ENCODE measurements at regions not wholly inside any gene's neighbourhood (a gene's known extent, or its start where the extent isn't known, plus 50 kb on each side); places are given as distances from the start of the nearest gene placed in this dataset.

DNA sequence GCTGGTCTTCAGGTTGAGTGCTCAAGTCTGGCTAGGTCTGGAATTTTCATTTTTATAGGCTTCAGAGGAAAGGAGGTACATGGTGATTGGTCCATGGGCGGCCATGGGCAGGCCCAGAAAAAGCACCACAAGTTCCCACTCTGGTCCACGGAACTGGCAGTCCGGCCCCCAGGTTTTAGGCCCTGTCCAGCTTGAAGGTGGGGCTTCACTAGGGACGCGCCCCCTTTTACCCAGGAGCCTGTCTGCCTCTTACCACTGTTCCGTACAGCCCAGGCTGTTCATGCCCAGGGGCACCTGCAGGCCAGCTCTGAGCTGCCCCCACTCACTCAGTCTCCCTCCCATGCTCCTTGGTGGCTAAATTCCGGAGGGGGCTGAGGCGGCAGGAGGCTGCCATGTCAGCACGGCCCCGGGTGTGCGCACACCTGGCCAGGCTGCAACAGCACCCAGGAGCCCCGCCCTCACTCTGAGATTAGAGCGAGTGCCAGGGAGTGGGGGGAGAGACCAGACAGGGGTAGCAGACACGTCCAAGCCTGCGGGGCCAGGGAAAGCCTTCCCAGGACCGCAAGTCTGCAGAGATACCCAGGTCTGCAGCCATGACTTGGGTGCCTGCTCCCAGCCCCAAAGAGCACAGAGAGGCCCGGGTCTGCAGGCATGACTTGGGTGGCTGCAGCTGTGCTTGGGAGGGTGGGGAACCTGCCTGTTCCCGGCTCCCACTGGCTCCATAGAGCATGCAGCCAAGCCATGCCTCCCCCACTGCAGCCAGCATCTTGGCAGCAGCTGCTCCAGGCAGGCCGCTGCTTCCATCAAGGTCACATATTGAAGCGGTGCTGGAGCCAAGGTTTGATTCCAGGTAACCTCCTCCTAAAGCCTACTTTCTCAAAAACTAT lies 390.2 kb upstream of the SGCD start:
- Histone ChIP-seq H3K27ac (no peak overlapping the region), H3K4me1 (no peaks in the 10 kb centered on the region), H3K4me3 (replicated peaks in 1 of 3) (no peak overlapping the region), H3K36me3 (no peaks in the 10 kb centered on the region), H3K27me3 (no peaks in the 10 kb centered on the region), H3K9me3 (no peaks in the 10 kb centered on the region)
- intact Hi-C loops (cut with DNase I): no loop called here
- DNase-seq: no peak
- 84% methylated on average over 11 to 20 of the region's 20 CpGs for WGBS, 2 donors
- TF ChIP-seq, protein P1, sequence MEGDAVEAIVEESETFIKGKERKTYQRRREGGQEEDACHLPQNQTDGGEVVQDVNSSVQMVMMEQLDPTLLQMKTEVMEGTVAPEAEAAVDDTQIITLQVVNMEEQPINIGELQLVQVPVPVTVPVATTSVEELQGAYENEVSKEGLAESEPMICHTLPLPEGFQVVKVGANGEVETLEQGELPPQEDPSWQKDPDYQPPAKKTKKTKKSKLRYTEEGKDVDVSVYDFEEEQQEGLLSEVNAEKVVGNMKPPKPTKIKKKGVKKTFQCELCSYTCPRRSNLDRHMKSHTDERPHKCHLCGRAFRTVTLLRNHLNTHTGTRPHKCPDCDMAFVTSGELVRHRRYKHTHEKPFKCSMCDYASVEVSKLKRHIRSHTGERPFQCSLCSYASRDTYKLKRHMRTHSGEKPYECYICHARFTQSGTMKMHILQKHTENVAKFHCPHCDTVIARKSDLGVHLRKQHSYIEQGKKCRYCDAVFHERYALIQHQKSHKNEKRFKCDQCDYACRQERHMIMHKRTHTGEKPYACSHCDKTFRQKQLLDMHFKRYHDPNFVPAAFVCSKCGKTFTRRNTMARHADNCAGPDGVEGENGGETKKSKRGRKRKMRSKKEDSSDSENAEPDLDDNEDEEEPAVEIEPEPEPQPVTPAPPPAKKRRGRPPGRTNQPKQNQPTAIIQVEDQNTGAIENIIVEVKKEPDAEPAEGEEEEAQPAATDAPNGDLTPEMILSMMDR (IDR thresholded peaks at IDR 0.05): no peak
- TF ChIP-seq POLR2A (IDR thresholded peaks at IDR 0.05): no peak

DNA sequence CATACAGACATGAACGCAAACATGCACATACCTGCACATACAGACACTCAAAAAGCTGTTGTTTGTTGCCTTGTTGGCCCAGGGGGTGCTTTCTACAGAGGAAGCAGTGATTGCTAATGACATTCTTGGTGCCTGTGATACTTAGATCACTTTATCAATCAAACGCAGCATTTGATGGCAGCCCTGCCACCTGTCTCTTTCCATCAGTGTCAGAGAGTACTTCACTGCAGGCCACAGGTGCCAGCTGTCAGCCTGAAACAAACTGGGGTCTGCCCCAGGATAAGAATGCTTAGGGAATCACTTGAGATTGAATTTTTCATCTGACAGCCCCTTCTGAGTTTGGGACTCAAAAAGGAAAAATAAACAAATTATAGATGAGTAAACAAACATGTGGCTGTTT lies 388.9 kb upstream of the SGCD start:
- H3K4me1 ChIP-seq: no peaks in the 10 kb centered on the region
- no peak overlapping the region for H3K27ac ChIP-seq
- intact Hi-C loops (cut with DNase I): no loop called here
- DNase-seq: no peak
- no peaks in the 10 kb centered on the region for H3K27me3 ChIP-seq
- H3K36me3 ChIP-seq: no peaks in the 10 kb centered on the region
- 80 to 88% methylated on average over 2 of the region's 2 CpGs for WGBS, 2 donors
- H3K4me3 ChIP-seq (replicated peaks in 1 of 3): no peak overlapping the region
- no peak for TF ChIP-seq POLR2A (IDR thresholded peaks at IDR 0.05)
- TF ChIP-seq, protein P1 (IDR thresholded peaks at IDR 0.05): no peak
- no peaks in the 10 kb centered on the region for H3K9me3 ChIP-seq

DNA sequence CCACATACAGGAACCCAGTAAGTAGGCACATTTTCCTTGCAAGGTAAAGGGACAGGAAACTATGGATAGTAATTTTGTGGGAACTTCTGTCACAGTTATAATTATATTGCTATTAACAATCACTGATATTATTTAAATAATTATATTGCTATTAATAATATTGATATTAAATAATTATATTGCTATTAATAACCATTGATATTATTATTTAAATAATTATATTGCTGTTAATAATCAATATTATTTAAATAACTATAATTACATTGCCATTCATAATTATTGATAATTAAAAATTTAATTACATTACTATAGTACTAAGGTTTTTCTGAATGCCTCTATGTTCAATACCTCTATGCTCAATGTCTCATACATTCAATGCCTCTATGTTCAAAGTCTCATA lies 385.6 kb upstream of the SGCD start:
- Histone ChIP-seq H3K36me3 (no peaks in the 10 kb centered on the region), H3K27ac (no peak overlapping the region), H3K4me3 (replicated peaks in 1 of 3) (no peak overlapping the region), H3K4me1 (no peaks in the 10 kb centered on the region), H3K27me3 (no peaks in the 10 kb centered on the region), H3K9me3 (no peaks in the 10 kb centered on the region)
- no peak for TF ChIP-seq POLR2A (IDR thresholded peaks at IDR 0.05)
- TF ChIP-seq, protein P1 (IDR thresholded peaks at IDR 0.05): no peak
- intact Hi-C loops (cut with DNase I): loop anchor here (5.0 kb wide), 1 partner anchor 876 kb away; no protein-coding TSS in a partner anchor
- DNase-seq: no peak

DNA sequence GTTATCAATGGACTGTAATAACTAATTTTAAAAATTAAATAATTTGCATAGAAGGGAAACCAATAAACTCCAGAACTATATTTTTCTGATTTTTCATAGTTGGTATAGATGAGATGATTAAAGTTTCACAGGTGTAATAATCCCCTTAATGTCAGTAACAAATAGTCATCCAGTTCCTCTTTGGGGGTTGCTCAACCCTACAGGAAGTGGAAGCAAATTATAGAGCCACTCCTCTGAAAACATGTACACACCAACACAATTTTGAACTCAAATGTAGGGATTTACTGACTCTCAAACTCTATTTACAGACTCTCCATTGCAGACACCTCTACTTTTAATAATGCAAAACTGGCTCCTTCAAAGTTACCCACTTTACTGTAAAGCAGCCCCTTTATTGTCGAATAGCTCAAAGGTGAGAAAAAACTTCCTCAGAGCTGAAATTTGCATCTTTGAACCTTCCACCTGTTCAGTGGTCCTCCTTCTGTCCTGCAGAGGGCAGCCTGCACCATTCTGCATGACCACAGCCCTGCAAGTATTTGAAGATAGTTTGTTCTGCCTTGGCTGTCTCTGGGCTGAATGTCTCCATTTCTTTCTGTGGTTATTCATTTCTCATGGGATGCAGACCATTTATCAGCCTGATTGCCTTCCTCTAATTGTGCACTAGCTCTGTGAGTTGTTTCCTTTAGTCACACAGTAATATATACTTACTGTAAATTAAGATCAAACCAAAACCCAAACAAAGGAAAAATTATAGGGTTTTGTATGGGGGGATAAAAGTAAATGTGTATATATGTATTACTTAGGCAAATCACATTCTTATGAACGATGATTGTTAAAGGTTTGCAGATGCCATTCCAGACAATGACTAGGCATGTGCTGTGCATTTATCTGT lies 383.2 kb upstream of the SGCD start:
- peak; percentile 72 to 77 for DNase-seq
- Histone ChIP-seq H3K36me3 (no peaks in the 10 kb centered on the region), H3K9me3 (no peaks in the 10 kb centered on the region), H3K4me1 (no peaks in the 10 kb centered on the region), H3K4me3 (replicated peaks in 1 of 3) (no peak overlapping the region), H3K27ac (no peak overlapping the region), H3K27me3 (no peaks in the 10 kb centered on the region)
- intact Hi-C loops (cut with DNase I): loop anchor here (5.0 kb wide), 1 partner anchor 874 kb away; no protein-coding TSS in a partner anchor
- 26 to 29% methylated on average over 2 of the region's 2 CpGs for WGBS, 2 donors
- no peak for TF ChIP-seq POLR2A (IDR thresholded peaks at IDR 0.05)
- TF ChIP-seq, protein P1 (IDR thresholded peaks at IDR 0.05): peak in 5 of 6 experiments; percentile 63 to 89 (median 79)
